DND-41 (cell line): ENCODE measurements at regions not wholly inside any gene's neighbourhood (a gene's known extent, or its start where the extent isn't known, plus 50 kb on each side); places are given as distances from the start of the nearest gene placed in this dataset.

ENCODE experiments used
- EZH2 ChIP-seq: IDR thresholded peaks from 3 replicates; pipeline ENCODE4 v1.6.1; 2012; ENCODE audit warnings: borderline replicate concordance, low read depth, mild to moderate bottlenecking, moderate library complexity, low read length, inconsistent platforms; ENCODE audit not compliant: severe bottlenecking
- TF ChIP-seq, protein P1 (sequence below): IDR thresholded peaks from 2 replicates; pipeline ENCODE4 v1.5.1; 2012; ENCODE audit warnings: borderline replicate concordance, low read length, moderate library complexity, mild to moderate bottlenecking; ENCODE audit not compliant: poor library complexity, severe bottlenecking; ENCODE audit errors: extremely low read depth

DNA sequence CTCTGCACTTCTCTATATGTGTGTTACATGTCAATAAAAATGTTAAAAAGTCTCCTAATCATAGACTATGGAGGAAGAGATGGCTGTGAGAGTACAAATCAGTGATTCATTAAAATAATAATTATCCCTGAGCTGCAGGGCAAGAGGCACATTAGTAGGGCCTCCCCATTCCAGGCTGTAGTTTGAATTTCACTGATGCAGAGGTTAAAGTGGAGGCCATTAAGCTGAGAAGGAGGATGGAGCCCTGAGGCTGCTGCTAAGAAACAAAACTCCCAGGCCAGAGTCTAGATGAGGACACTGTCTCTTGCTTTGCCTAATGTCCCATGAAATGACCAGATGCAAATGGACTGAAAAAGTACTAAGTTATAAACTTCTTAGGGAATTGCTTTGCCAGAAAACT is 89.1 kb upstream of the WDR26 start:
- TF ChIP-seq EZH2, result no peak
- TF ChIP-seq, protein P1, sequence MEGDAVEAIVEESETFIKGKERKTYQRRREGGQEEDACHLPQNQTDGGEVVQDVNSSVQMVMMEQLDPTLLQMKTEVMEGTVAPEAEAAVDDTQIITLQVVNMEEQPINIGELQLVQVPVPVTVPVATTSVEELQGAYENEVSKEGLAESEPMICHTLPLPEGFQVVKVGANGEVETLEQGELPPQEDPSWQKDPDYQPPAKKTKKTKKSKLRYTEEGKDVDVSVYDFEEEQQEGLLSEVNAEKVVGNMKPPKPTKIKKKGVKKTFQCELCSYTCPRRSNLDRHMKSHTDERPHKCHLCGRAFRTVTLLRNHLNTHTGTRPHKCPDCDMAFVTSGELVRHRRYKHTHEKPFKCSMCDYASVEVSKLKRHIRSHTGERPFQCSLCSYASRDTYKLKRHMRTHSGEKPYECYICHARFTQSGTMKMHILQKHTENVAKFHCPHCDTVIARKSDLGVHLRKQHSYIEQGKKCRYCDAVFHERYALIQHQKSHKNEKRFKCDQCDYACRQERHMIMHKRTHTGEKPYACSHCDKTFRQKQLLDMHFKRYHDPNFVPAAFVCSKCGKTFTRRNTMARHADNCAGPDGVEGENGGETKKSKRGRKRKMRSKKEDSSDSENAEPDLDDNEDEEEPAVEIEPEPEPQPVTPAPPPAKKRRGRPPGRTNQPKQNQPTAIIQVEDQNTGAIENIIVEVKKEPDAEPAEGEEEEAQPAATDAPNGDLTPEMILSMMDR, result no peak
